ENCODE measurements at regions not wholly inside any gene's neighbourhood (a gene's known extent, or its start where the extent isn't known, plus 50 kb on each side); places are given as distances from the start of the nearest gene placed in this dataset.

GRCh38 chr9:12494411-12494810, 198.8 kb upstream of the TYRP1 start:
- ChIA-PET CTCF (no interaction called here), POLR2A (ENCODE audit: unreplicated experiment) (no interaction called here)
- no peak overlapping the region for H3K14ac ChIP-seq (replicated peaks; ENCODE audit: low read depth, low read length)
- no peak overlapping the region for H3K4ac ChIP-seq (ENCODE audit: low read depth, low read length)
- intact Hi-C loops (cut with micrococcal nuclease) (no loop called here), dilution Hi-C loops (cut with HindIII; ENCODE audit: low sequenced_read_pairs, unreplicated experiment) (no loop called here), in situ Hi-C loops (cut with MboI; ENCODE audit: low sequenced_read_pairs) (no loop called here)
- H2AK9ac ChIP-seq (replicated peaks; ENCODE audit: low read depth, low read length, poor library complexity) = no peak overlapping the region
- no peak for TF ChIP-seq MAZ (IDR thresholded peaks at IDR 0.05; ENCODE audit: borderline replicate concordance, low read depth, low read length)
- TF ChIP-seq USF2 (IDR thresholded peaks at IDR 0.05; ENCODE audit: low read depth, low read length) = no peak
- TF ChIP-seq RAD21 (IDR thresholded peaks at IDR 0.05; ENCODE audit: low read length) = no peak
- no peak for TF ChIP-seq MAFK (IDR thresholded peaks at IDR 0.05; ENCODE audit: low read depth, low read length)
- TF ChIP-seq RCOR1 (IDR thresholded peaks at IDR 0.05; ENCODE audit: insufficient replicate concordance, low read length) = no peak
- TF ChIP-seq CHD1 (IDR thresholded peaks at IDR 0.05; ENCODE audit: low read depth, low read length) = no peak
- TF ChIP-seq BHLHE40 (IDR thresholded peaks at IDR 0.05; ENCODE audit: low read depth, low read length) = no peak
- TF ChIP-seq POLR2A (IDR thresholded peaks at IDR 0.05; ENCODE audit: low read depth, low read length) = no peak
- no peaks in the 10 kb centered on the region for H3K27me3 ChIP-seq (ENCODE audit: control insufficient read depth, insufficient read depth, low read length)
- no peak overlapping the region for H3K27ac ChIP-seq (ENCODE audit: insufficient read depth, low read length)
- H3K9me3 ChIP-seq (ENCODE audit: control insufficient read depth, insufficient read depth, low read length) = no peaks in the 10 kb centered on the region
- no peak overlapping the region for H3K4me2 ChIP-seq (ENCODE audit: low read depth, low read length)
- H2BK20ac ChIP-seq (ENCODE audit: low read depth, low read length) = no peak overlapping the region
- no peaks in the 10 kb centered on the region for H3K79me1 ChIP-seq (ENCODE audit: low read depth in 1 of 2, low read length in 2 of 2)
- no peak overlapping the region for H2BK120ac ChIP-seq (ENCODE audit: low read depth, low read length)
- no peak overlapping the region for H4K5ac ChIP-seq (ENCODE audit: low read depth, low read length)
- WGBS, 2 experiments (ENCODE audit: extremely low coverage in 2 of 2, insufficient read length in 1 of 2) = no CpG with 5 or more reads among the region's 1 CpG
- H4K91ac ChIP-seq (ENCODE audit: insufficient read depth, low read depth, low read length) = no peak overlapping the region
- no peak overlapping the region for H2AFZ ChIP-seq (replicated peaks; ENCODE audit: low read length, poor library complexity)
- no peak overlapping the region for H3K18ac ChIP-seq (ENCODE audit: low read depth, low read length)
- H3K23ac ChIP-seq (ENCODE audit: low read depth, low read length) = no peak overlapping the region
- H3K9me1 ChIP-seq (ENCODE audit: insufficient read depth, low read length) = no peaks in the 10 kb centered on the region
- no peaks in the 10 kb centered on the region for H4K20me1 ChIP-seq (ENCODE audit: insufficient read depth, low read length)
- no peaks in the 10 kb centered on the region for H3K4me1 ChIP-seq (ENCODE audit: control insufficient read depth, insufficient read depth, low read length)
- DNase-seq = no peak
- ATAC-seq (ENCODE audit: low read depth) = no peak
- no peak overlapping the region for H2BK15ac ChIP-seq (ENCODE audit: low read depth, low read length)
- no peak overlapping the region for H3K56ac ChIP-seq (ENCODE audit: extremely low read depth, insufficient read depth, low read length)
- no peak overlapping the region for H3K9ac ChIP-seq (ENCODE audit: low read depth, low read length)
- H2BK5ac ChIP-seq (ENCODE audit: low read depth, low read length, poor library complexity, severe bottlenecking) = no peak overlapping the region
- H3K36me3 ChIP-seq (ENCODE audit: control insufficient read depth, insufficient read depth, low read length) = no peaks in the 10 kb centered on the region
- no TSS peak for BruUV-seq (replicated peaks)
- no peak overlapping the region for H3K4me3 ChIP-seq (ENCODE audit: insufficient read depth, low read depth, low read length)
- no peak overlapping the region for H4K8ac ChIP-seq (ENCODE audit: low read depth in 2 of 2, low read length in 2 of 2)
- H2AK5ac ChIP-seq (ENCODE audit: low read depth, low read length) = no peak overlapping the region

Measured in IMR-90 (cell line).